ENCODE measurements at regions not wholly inside any gene's neighbourhood (a gene's known extent, or its start where the extent isn't known, plus 50 kb on each side); places are given as distances from the start of the nearest gene placed in this dataset.

GRCh38 chr10:57168611-57169240 lies 807.7 kb upstream of the ZWINT start:
- no peak for TF ChIP-seq CTCF (conservative IDR thresholded peaks at IDR 0.05; ENCODE audit: low read length)
- TF ChIP-seq EZH2phosphoT487 (IDR thresholded peaks at IDR 0.05; ENCODE audit: borderline replicate concordance): no peak
